ENCODE measurements at regions not wholly inside any gene's neighbourhood (a gene's known extent, or its start where the extent isn't known, plus 50 kb on each side); places are given as distances from the start of the nearest gene placed in this dataset.

DNA sequence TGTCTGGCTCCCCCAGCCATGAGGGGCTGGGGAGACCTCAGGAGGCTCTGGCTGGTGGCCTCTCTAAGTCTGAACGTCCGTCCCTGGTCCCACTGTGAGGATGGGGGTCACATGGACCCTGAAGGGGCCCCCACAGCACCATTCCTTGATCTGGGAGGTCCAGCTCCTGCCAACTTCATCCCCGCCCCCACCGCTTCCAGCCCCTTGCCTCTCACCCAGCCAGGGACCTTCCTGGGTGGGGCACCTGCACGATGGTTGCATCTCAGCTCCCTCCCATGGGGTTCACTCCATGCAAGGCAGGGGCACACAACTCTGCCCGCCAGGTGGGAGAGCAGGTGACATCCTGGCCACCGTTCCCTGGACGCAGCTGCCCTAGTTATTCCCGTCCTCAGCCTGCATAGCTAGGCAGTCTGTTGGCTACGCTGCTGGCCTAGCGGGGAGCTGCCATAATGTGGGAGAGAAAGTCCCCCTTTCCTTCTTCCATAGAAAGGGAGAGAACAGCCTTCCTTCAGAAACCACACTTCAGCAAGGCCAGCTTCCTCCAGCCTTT is 217.9 kb upstream of the RPL38 start:
- H3K27me3 Mint-ChIP-seq (ENCODE audit: low read depth), result peaks cover 4% of the 10 kb centered on the region; the same call in 1 of the 2 replicates
- DNase-seq (ENCODE audit: low spot score) (no peak), ATAC-seq (no peak)
- TF ChIP-seq ESRRA (CRISPR knock-in tag; IDR thresholded peaks at IDR 0.05; ENCODE audit: borderline replicate concordance) (no peak), NR2C2 (CRISPR knock-in tag; IDR thresholded peaks at IDR 0.05) (no peak), KAT7 (CRISPR knock-in tag; IDR thresholded peaks at IDR 0.05; ENCODE audit: borderline replicate concordance) (no peak), HMGA2 (CRISPR knock-in tag; IDR thresholded peaks at IDR 0.05) (no peak), ARID4B (CRISPR knock-in tag; IDR thresholded peaks at IDR 0.05; ENCODE audit: borderline replicate concordance) (no peak), NFYB (CRISPR knock-in tag; conservative IDR thresholded peaks at IDR 0.05; ENCODE audit: low read depth) (no peak), CREM (CRISPR knock-in tag; IDR thresholded peaks at IDR 0.05) (no peak), ZNF423 (CRISPR knock-in tag; IDR thresholded peaks at IDR 0.05) (no peak)
- TF ChIP-seq, protein P1, sequence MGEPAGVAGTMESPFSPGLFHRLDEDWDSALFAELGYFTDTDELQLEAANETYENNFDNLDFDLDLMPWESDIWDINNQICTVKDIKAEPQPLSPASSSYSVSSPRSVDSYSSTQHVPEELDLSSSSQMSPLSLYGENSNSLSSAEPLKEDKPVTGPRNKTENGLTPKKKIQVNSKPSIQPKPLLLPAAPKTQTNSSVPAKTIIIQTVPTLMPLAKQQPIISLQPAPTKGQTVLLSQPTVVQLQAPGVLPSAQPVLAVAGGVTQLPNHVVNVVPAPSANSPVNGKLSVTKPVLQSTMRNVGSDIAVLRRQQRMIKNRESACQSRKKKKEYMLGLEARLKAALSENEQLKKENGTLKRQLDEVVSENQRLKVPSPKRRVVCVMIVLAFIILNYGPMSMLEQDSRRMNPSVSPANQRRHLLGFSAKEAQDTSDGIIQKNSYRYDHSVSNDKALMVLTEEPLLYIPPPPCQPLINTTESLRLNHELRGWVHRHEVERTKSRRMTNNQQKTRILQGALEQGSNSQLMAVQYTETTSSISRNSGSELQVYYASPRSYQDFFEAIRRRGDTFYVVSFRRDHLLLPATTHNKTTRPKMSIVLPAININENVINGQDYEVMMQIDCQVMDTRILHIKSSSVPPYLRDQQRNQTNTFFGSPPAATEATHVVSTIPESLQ (CRISPR knock-in tag; IDR thresholded peaks at IDR 0.05), result no peak
- H3K9me3 Mint-ChIP-seq, result no peaks in the 10 kb centered on the region
- H3K36me3 Mint-ChIP-seq, result no peaks in the 10 kb centered on the region
- CTCF ChIA-PET, result interaction anchor here (0.9 kb wide), 1 partner anchor 13 kb away, joined by 3 read pairs; no protein-coding TSS in a partner anchor
- no peak overlapping the region for H3K27ac Mint-ChIP-seq
- H3K4me1 Mint-ChIP-seq, result peaks cover 17% of the 10 kb centered on the region
- no peak overlapping the region for H3K4me3 Mint-ChIP-seq
- POLR2A ChIA-PET, result no interaction called here

GRCh38 chr17:73986641-73987177 is 216.8 kb upstream of the RPL38 start:
- Mint-ChIP-seq H3K4me1 (peaks cover 16% of the 10 kb centered on the region), H3K4me3 (no peak overlapping the region), H3K27me3 (ENCODE audit: low read depth) (peaks cover 4% of the 10 kb centered on the region; the same call in 1 of the 2 replicates), H3K27ac (no peak overlapping the region), H3K36me3 (no peaks in the 10 kb centered on the region), H3K9me3 (no peaks in the 10 kb centered on the region)
- ATAC-seq (0 out of 2 replicates have a peak, but pooled peaks have one; percentile 38), DNase-seq (ENCODE audit: low spot score) (no peak)
- ChIA-PET POLR2A (interaction anchor here (0.5 kb wide), 1 partner anchor 53 kb away, joined by 3 read pairs; no protein-coding TSS in a partner anchor), CTCF (interaction anchor here (0.9 to 1.6 kb wide), 3 partner anchors 11 to 22 kb away, joined by 3 to 5 read pairs (median 4); no protein-coding TSS in a partner anchor)
- TF ChIP-seq GTF2I (CRISPR knock-in tag; conservative IDR thresholded peaks at IDR 0.05) (no peak), IRF2 (CRISPR knock-in tag; IDR thresholded peaks at IDR 0.05; ENCODE audit: borderline replicate concordance, low read depth) (no peak), ELF4 (CRISPR knock-in tag; IDR thresholded peaks at IDR 0.05; ENCODE audit: low read depth) (no peak), ATF2 (CRISPR knock-in tag; IDR thresholded peaks at IDR 0.05; ENCODE audit: borderline replicate concordance, low read depth) (no peak), ZNF263 (CRISPR knock-in tag; IDR thresholded peaks at IDR 0.05; ENCODE audit: low read depth) (no peak), SP1 (CRISPR knock-in tag; conservative IDR thresholded peaks at IDR 0.05) (no peak), CDX4 (CRISPR knock-in tag; IDR thresholded peaks at IDR 0.05; ENCODE audit: borderline replicate concordance) (no peak), E2F4 (CRISPR knock-in tag; IDR thresholded peaks at IDR 0.05; ENCODE audit: borderline replicate concordance, low read depth) (no peak)
- TF ChIP-seq, protein P2, sequence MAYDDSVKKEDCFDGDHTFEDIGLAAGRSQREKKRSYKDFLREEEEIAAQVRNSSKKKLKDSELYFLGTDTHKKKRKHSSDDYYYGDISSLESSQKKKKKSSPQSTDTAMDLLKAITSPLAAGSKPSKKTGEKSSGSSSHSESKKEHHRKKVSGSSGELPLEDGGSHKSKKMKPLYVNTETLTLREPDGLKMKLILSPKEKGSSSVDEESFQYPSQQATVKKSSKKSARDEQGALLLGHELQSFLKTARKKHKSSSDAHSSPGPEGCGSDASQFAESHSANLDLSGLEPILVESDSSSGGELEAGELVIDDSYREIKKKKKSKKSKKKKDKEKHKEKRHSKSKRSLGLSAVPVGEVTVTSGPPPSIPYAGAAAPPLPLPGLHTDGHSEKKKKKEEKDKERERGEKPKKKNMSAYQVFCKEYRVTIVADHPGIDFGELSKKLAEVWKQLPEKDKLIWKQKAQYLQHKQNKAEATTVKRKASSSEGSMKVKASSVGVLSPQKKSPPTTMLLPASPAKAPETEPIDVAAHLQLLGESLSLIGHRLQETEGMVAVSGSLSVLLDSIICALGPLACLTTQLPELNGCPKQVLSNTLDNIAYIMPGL (CRISPR knock-in tag; IDR thresholded peaks at IDR 0.05), result no peak
- TF ChIP-seq, protein P3, sequence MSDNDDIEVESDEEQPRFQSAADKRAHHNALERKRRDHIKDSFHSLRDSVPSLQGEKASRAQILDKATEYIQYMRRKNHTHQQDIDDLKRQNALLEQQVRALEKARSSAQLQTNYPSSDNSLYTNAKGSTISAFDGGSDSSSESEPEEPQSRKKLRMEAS (CRISPR knock-in tag; IDR thresholded peaks at IDR 0.05), result no peak
